OCI-LY1 (cell line): ENCODE measurements at regions not wholly inside any gene's neighbourhood (a gene's known extent, or its start where the extent isn't known, plus 50 kb on each side); places are given as distances from the start of the nearest gene placed in this dataset.
"Not testable (repeated sequence)": the region's sequence is repeated elsewhere in the genome, so short reads cannot be mapped to it uniquely, and the experiment has no call there.

Experiments
- H2AFZ ChIP-seq: fragments of 200-600 bp; sonication (generic), shearing (Covaris generic); 2 replicates; pipeline ENCODE4 v1.6.0; 2014; ENCODE audit warnings: antibody characterized with exemption, mild to moderate bottlenecking, low read length
- H3F3A ChIP-seq: fragments of 200-600 bp; sonication (generic), shearing (Covaris generic); 2 replicates; pipeline ENCODE4 v1.6.0; 2014; ENCODE audit warnings: mild to moderate bottlenecking, antibody characterized with exemption, low read length, moderate library complexity; ENCODE audit not compliant: insufficient read depth
- H3K27ac ChIP-seq: fragments of 200-600 bp; sonication (generic); 2 replicates; pipeline ENCODE4 v1.5.1; 2014; ENCODE audit warnings: low read length, mixed run types, mild to moderate bottlenecking, low read depth; ENCODE audit not compliant: poor library complexity, severe bottlenecking
- H3K27me3 ChIP-seq: fragments of 200-600 bp; sonication (generic); 2 replicates; pipeline ENCODE4 v1.6.0; 2014; ENCODE audit warnings: antibody characterized with exemption, mild to moderate bottlenecking, low read length, moderate library complexity; ENCODE audit not compliant: insufficient read depth
- H3K36me3 ChIP-seq: fragments of 200-600 bp; sonication (generic); 2 replicates; pipeline ENCODE4 v1.6.1; 2014; ENCODE audit warnings: mild to moderate bottlenecking, antibody characterized with exemption, low read length, moderate library complexity, mixed read lengths; ENCODE audit not compliant: insufficient read depth
- H3K4me1 ChIP-seq: fragments of 200-600 bp; sonication (generic); 2 replicates; pipeline ENCODE4 v1.5.1; 2014; ENCODE audit warnings: mild to moderate bottlenecking, low read length, moderate library complexity; ENCODE audit not compliant: insufficient read depth, severe bottlenecking
- H3K4me2 ChIP-seq: fragments of 200-600 bp; sonication (generic), shearing (Covaris generic); 2 replicates; pipeline ENCODE4 v1.6.1; 2014; ENCODE audit warnings: low read length
- H3K4me3 ChIP-seq: fragments of 200-600 bp; sonication (generic); 2 replicates; pipeline ENCODE4 v1.5.1; 2014; ENCODE audit warnings: low read length, low read depth, mild to moderate bottlenecking, mixed read lengths; ENCODE audit not compliant: poor library complexity, severe bottlenecking
- H3K79me2 ChIP-seq: fragments of 200-600 bp; shearing (Covaris generic); 2 replicates; pipeline ENCODE4 v1.6.1; 2016; ENCODE audit warnings: mixed run types, low read length, mixed read lengths; ENCODE audit not compliant: insufficient read depth
- H3K9ac ChIP-seq: fragments of 200-600 bp; sonication (generic), shearing (Covaris generic); 2 replicates; pipeline ENCODE4 v1.6.1; 2014; ENCODE audit warnings: mild to moderate bottlenecking, low read length, mixed read lengths
- H3K9me2 ChIP-seq: fragments of 200-600 bp; sonication (generic), shearing (Covaris generic); 2 replicates; pipeline ENCODE4 v1.6.1; 2014; ENCODE audit warnings: low read depth, mild to moderate bottlenecking, low read length, mixed read lengths
- H3K9me3 ChIP-seq: fragments of 200-600 bp; shearing (Covaris generic); 2 replicates; pipeline ENCODE4 v1.6.1; 2014; ENCODE audit warnings: low read length, mixed read lengths
- H4K20me1 ChIP-seq: fragments of 200-600 bp; sonication (generic), shearing (Covaris generic); 2 replicates; pipeline ENCODE4 v1.6.0; 2016; ENCODE audit warnings: mild to moderate bottlenecking, low read length; ENCODE audit not compliant: insufficient read depth
- CTCF ChIP-seq: fragments of 200-600 bp; sonication (generic), shearing (Covaris generic); IDR thresholded peaks from 2 replicates; pipeline ENCODE4 v1.5.1; 2017; ENCODE audit warnings: mild to moderate bottlenecking, antibody characterized with exemption, low read length, moderate library complexity, mixed read lengths
- EZH2 ChIP-seq: fragments of 200-600 bp; sonication (generic), shearing (Covaris generic); IDR thresholded peaks from 2 replicates; pipeline ENCODE4 v1.8.0; 2017; ENCODE audit warnings: borderline replicate concordance, mixed run types, mild to moderate bottlenecking, antibody characterized with exemption, low read length, moderate library complexity, mixed read lengths

DNA sequence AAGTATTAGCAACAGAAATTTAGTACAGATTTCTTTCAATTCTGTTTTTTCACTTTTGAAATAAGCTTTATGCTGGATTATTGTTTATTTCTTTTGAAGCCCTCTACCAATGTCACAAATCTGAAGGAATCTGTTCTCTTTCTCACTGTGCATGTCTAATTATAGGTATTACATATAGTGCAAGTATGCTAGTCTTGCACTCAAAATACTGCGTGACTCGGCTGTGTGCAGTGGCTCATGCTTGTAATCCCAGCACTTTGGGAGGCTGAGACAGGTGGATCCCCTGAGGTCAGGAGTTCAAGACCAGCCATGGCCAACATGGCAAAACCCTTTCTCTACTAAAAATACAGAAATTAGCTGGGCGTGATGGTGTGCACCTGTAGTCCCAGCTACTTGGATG is 95.8 kb upstream of the PLAAT1 start:
- no peak for TF ChIP-seq CTCF
- no peak for TF ChIP-seq EZH2

GRCh38 chr3:193148688-193149473 is 92.1 kb upstream of the PLAAT1 start:
- TF ChIP-seq EZH2 (no peak), CTCF (no peak)
- Histone ChIP-seq H3K9me2 (no peaks in the 10 kb centered on the region), H3F3A (no peaks in the 10 kb centered on the region), H3K27me3 (no peaks in the 10 kb centered on the region), H3K79me2 (no peaks in the 10 kb centered on the region), H3K4me1 (no peaks in the 10 kb centered on the region), H3K27ac (no peak overlapping the region), H3K4me3 (no peak overlapping the region), H4K20me1 (no peaks in the 10 kb centered on the region), H3K4me2 (no peak overlapping the region), H3K9me3 (no peaks in the 10 kb centered on the region), H3K9ac (no peak overlapping the region), H3K36me3 (no peaks in the 10 kb centered on the region), H2AFZ (no peak overlapping the region)

More for the DNA sequence above, 95.8 kb upstream of the PLAAT1 start:
- Histone ChIP-seq H3K4me3 (no peak overlapping the region), H3K27me3 (no peaks in the 10 kb centered on the region), H3K9ac (no peak overlapping the region), H3F3A (no peaks in the 10 kb centered on the region), H3K36me3 (no peaks in the 10 kb centered on the region), H3K4me2 (no peak overlapping the region), H3K9me2 (no peaks in the 10 kb centered on the region), H3K9me3 (no peaks in the 10 kb centered on the region), H3K27ac (no peak overlapping the region), H3K4me1 (no peaks in the 10 kb centered on the region), H3K79me2 (no peaks in the 10 kb centered on the region), H2AFZ (no peak overlapping the region), H4K20me1 (no peaks in the 10 kb centered on the region)

DNA sequence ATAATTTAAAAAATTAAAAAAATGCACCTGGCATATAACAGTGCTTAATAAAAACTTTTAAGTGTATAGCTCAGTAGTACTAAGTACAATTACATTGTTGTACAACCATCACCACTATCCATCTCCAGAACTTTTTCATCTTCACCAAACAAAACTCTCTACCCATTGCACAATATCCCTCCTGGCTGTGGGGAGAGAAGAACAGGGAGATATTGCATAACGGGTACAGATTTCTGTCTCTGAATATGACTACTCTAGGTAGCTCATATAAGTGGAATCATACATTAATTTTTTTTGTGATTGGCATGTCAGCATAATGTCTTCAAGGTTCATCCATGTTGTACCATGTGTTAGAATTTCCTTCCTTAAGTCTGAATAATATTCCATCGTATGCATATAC is 91.0 kb upstream of the PLAAT1 start:
- H3K4me2 ChIP-seq: no peak overlapping the region
- H4K20me1 ChIP-seq: no peaks in the 10 kb centered on the region
- H3K4me1 ChIP-seq: no peaks in the 10 kb centered on the region
- H3F3A ChIP-seq: no peaks in the 10 kb centered on the region
- TF ChIP-seq EZH2 (no peak), CTCF (no peak)
- no peaks in the 10 kb centered on the region for H3K36me3 ChIP-seq
- H3K9ac ChIP-seq: no peak overlapping the region
- H3K27me3 ChIP-seq: no peaks in the 10 kb centered on the region
- no peaks in the 10 kb centered on the region for H3K9me2 ChIP-seq
- H3K79me2 ChIP-seq: no peaks in the 10 kb centered on the region
- H3K9me3 ChIP-seq: no peaks in the 10 kb centered on the region
- no peak overlapping the region for H2AFZ ChIP-seq
- H3K27ac ChIP-seq: no peak overlapping the region
- H3K4me3 ChIP-seq: no peak overlapping the region

GRCh38 chr3:193155044-193155781 is 85.8 kb upstream of the PLAAT1 start:
- not testable (repeated sequence) for H3K9ac ChIP-seq, H3K9me2 ChIP-seq, H3K9me3 ChIP-seq, H3K27me3 ChIP-seq, H4K20me1 ChIP-seq, H3K79me2 ChIP-seq, H3K27ac ChIP-seq, H3K36me3 ChIP-seq, H3F3A ChIP-seq, H3K4me1 ChIP-seq, H2AFZ ChIP-seq, H3K4me2 ChIP-seq, H3K4me3 ChIP-seq
